Kidney epithelial cell (primary cell): ENCODE measurements at regions not wholly inside any gene's neighbourhood (a gene's known extent, or its start where the extent isn't known, plus 50 kb on each side); places are given as distances from the start of the nearest gene placed in this dataset.

Experiments used
- DNase-seq: peaks from one replicate; pipeline ENCODE4 v3.0.0-alpha.2; 2010; ENCODE audit warnings: low read depth
- H3K27me3 ChIP-seq: 2 replicates; pipeline ENCODE4 v1.6.0; 2011; ENCODE audit warnings: low read length; ENCODE audit not compliant: control insufficient read depth, insufficient read depth
- H3K36me3 ChIP-seq: 2 replicates; pipeline ENCODE4 v1.5.1; 2011; ENCODE audit warnings: low read length; ENCODE audit not compliant: control insufficient read depth, insufficient read depth
- H3K4me3 ChIP-seq: 2 replicates; pipeline ENCODE4 v1.5.1; 2011; ENCODE audit warnings: low read depth, mild to moderate bottlenecking, control low read depth, low read length
- CTCF ChIP-seq: IDR thresholded peaks from 2 replicates; pipeline ENCODE4 v1.5.1; 2011; ENCODE audit warnings: mild to moderate bottlenecking, moderate library complexity, low read length, control low read depth, inconsistent platforms; ENCODE audit not compliant: insufficient read depth, poor library complexity, severe bottlenecking

GRCh38 chr21:41008974-41009373, 159.0 kb upstream of the BACE2 start:
- DNase-seq, result no peak
- Histone ChIP-seq H3K4me3 (no peak overlapping the region), H3K36me3 (no peaks in the 10 kb centered on the region), H3K27me3 (no peaks in the 10 kb centered on the region)
- no peak for TF ChIP-seq CTCF

GRCh38 chr21:41009398-41010100, 158.4 kb upstream of the BACE2 start:
- TF ChIP-seq CTCF, result no peak
- no peak for DNase-seq
- H3K27me3 ChIP-seq, result no peaks in the 10 kb centered on the region
- H3K4me3 ChIP-seq, result no peak overlapping the region
- H3K36me3 ChIP-seq, result no peaks in the 10 kb centered on the region

- H3K27me3 ChIP-seq, result no peaks in the 10 kb centered on the region
- TF ChIP-seq CTCF, result no peak
- no peak overlapping the region for H3K4me3 ChIP-seq
- DNase-seq, result no peak
- H3K36me3 ChIP-seq, result no peaks in the 10 kb centered on the region
Measured at GRCh38 chr21:41010101-41010435, 157.9 kb upstream of the BACE2 start.

- no peaks in the 10 kb centered on the region for H3K27me3 ChIP-seq
- H3K4me3 ChIP-seq, result no peak overlapping the region
- H3K36me3 ChIP-seq, result no peaks in the 10 kb centered on the region
- TF ChIP-seq CTCF, result no peak
- no peak for DNase-seq
Measured at GRCh38 chr21:41011098-41011731, 156.7 kb upstream of the BACE2 start.

- TF ChIP-seq CTCF, result no peak
- Histone ChIP-seq H3K4me3 (no peak overlapping the region), H3K27me3 (no peaks in the 10 kb centered on the region), H3K36me3 (no peaks in the 10 kb centered on the region)
- no peak for DNase-seq
Measured at GRCh38 chr21:41011951-41012366, 156.0 kb upstream of the BACE2 start.

- no peak for DNase-seq
- no peak for TF ChIP-seq CTCF
- H3K36me3 ChIP-seq, result no peaks in the 10 kb centered on the region
- no peak overlapping the region for H3K4me3 ChIP-seq
- H3K27me3 ChIP-seq, result no peaks in the 10 kb centered on the region
Measured at GRCh38 chr21:41012425-41012824, 155.5 kb upstream of the BACE2 start.
